ENCODE measurements at regions not wholly inside any gene's neighbourhood (a gene's known extent, or its start where the extent isn't known, plus 50 kb on each side); places are given as distances from the start of the nearest gene placed in this dataset.
"Not testable (repeated sequence)": the region's sequence is repeated elsewhere in the genome, so short reads cannot be mapped to it uniquely, and the experiment has no call there.

DNA sequence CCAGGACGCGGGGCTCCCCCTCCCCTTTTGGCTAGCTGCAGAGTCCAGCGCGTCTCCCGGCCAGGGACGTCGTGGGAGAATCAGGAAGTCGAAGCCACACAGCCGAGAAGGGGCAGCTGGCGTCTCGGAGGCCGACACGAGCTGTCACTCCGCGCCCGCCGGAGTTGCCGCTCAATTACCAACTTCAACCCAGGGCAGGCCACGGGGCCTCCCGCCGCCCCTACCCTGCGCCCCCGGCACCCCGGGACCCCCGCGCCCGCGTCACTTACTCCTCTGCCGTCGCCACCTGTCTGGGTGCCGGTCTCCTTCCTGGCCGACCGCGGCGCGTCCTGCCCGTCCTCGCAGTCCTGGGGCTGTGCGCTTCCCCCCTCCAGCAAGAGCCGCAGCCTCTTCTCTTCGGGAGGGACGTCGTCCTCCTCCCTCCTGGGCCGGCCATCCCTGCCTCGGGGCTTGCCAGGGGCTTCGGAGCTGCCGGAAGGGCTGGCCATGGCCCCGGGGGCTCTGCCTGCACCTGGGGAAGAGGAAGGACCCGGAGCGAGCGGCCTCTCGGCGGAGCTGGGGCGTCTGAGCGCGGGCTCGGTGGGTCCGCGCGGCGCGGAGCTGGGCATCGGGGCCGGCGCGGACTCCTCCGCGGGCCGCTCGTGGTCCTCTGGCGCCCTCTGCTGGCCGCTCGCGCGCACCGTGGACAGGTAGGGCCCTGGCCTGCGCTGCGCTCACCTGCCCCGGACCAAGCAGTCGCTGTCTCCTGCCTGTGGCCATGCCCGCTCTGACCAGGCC is 65.6 kb upstream of the CLEC6A start:
- TF ChIP-seq, protein P1, sequence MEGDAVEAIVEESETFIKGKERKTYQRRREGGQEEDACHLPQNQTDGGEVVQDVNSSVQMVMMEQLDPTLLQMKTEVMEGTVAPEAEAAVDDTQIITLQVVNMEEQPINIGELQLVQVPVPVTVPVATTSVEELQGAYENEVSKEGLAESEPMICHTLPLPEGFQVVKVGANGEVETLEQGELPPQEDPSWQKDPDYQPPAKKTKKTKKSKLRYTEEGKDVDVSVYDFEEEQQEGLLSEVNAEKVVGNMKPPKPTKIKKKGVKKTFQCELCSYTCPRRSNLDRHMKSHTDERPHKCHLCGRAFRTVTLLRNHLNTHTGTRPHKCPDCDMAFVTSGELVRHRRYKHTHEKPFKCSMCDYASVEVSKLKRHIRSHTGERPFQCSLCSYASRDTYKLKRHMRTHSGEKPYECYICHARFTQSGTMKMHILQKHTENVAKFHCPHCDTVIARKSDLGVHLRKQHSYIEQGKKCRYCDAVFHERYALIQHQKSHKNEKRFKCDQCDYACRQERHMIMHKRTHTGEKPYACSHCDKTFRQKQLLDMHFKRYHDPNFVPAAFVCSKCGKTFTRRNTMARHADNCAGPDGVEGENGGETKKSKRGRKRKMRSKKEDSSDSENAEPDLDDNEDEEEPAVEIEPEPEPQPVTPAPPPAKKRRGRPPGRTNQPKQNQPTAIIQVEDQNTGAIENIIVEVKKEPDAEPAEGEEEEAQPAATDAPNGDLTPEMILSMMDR (IDR thresholded peaks at IDR 0.05), result peak; percentile 16 to 82 (median 74)
- TF ChIP-seq POLR2A, POLR2AphosphoS5 (IDR thresholded peaks at IDR 0.05): not testable (repeated sequence)

All from prostate gland (tissue), 2 donors.